A673 (cell line): ENCODE measurements at regions not wholly inside any gene's neighbourhood (a gene's known extent, or its start where the extent isn't known, plus 50 kb on each side); places are given as distances from the start of the nearest gene placed in this dataset.

Experiments
- CTCF ChIP-seq: fragments of 300-800, 200-600 bp; sonication (generic); conservative IDR thresholded peaks from 2 replicates; pipeline ENCODE4 v1.5.1; 2017; ENCODE audit warnings: low read depth, mild to moderate bottlenecking, antibody characterized with exemption, low read length, moderate library complexity, mixed read lengths
- EZH2 ChIP-seq: fragments of 200-600 bp; sonication (generic); IDR thresholded peaks from 2 replicates; pipeline ENCODE4 v1.6.1; 2017; ENCODE audit warnings: borderline replicate concordance, low read depth, mild to moderate bottlenecking, mixed read lengths, antibody characterized with exemption, low read length; ENCODE audit not compliant: poor library complexity, severe bottlenecking

GRCh38 chr20:7136886-7137285 lies 369.4 kb downstream of the BMP2 start:
- TF ChIP-seq CTCF (no peak), EZH2 (no peak)
